Testis (tissue), 2 donors: ENCODE measurements at regions not wholly inside any gene's neighbourhood (a gene's known extent, or its start where the extent isn't known, plus 50 kb on each side); places are given as distances from the start of the nearest gene placed in this dataset.

Experiments
- DNase-seq: peaks from one replicate; pipeline ENCODE4 v3.0.0-alpha.2; 2019
- H3K27ac ChIP-seq, 2 donors: fragments of 200-600 bp; sonication (generic); one replicate each; pipeline ENCODE4 v1.5.1; 2019
- H3K27me3 ChIP-seq: fragments of 200-600 bp; sonication (generic); one replicate; pipeline ENCODE4 v1.5.1; 2019
- H3K36me3 ChIP-seq: fragments of 200-600 bp; sonication (generic); one replicate; pipeline ENCODE4 v1.5.1; 2017; ENCODE audit warnings: low read depth; ENCODE audit errors: missing control alignments
- H3K4me1 ChIP-seq: fragments of 200-600 bp; sonication (generic); one replicate; pipeline ENCODE4 v1.5.1; 2019
- H3K4me3 ChIP-seq, 2 donors: fragments of 200-600 bp; sonication (generic); one replicate each; pipeline ENCODE4 v1.5.1; 2017 to 2019
- H3K9me3 ChIP-seq: fragments of 200-600 bp; sonication (generic); one replicate; pipeline ENCODE4 v1.5.1; 2017
- CTCF ChIP-seq, 3 experiments: fragments of 450-650 bp in 2 of 3; fragments of 200-600 bp in 1 of 3; sonication (generic) in 1 of 3; IDR thresholded peaks; one replicate each; pipeline ENCODE4 v1.5.1; 2016 to 2019; ENCODE audit warnings: antibody characterized with exemption in 3 of 3, mild to moderate bottlenecking in 2 of 3, moderate library complexity in 1 of 3
- POLR2A ChIP-seq: fragments of 450-650 bp; IDR thresholded peaks from one replicate; pipeline ENCODE4 v1.6.1; 2017; ENCODE audit warnings: antibody characterized with exemption, mild to moderate bottlenecking, moderate library complexity
- WGBS, 2 donors: methylation state at CpG; one replicate each; pipeline ENCODE4 v1.1.5; 2018; 5-methylcytosine and 5-hydroxymethylcytosine counted together
- intact Hi-C: fragments of 100-400 bp; cut with DNase I; formaldehyde crosslinking; loops from one replicate; pipeline ENCODE4 v1.15.1; 2023; ENCODE audit warnings: low total_unique reads

GRCh38 chr15:36208868-36209582, 370.4 kb upstream of the CDIN1 start:
- Histone ChIP-seq H3K36me3 (no peaks in the 10 kb centered on the region), H3K4me1 (no peaks in the 10 kb centered on the region), H3K27me3 (no peaks in the 10 kb centered on the region), H3K9me3 (no peaks in the 10 kb centered on the region), H3K27ac (no peak overlapping the region), H3K4me3 (no peak overlapping the region)
- WGBS, 2 donors = 61 to 64% methylated on average over 3 of the region's 3 CpGs
- no peak for DNase-seq
- intact Hi-C loops = no loop called here
- TF ChIP-seq CTCF (IDR thresholded peaks at IDR 0.05) = no peak
- no peak for TF ChIP-seq POLR2A

DNA sequence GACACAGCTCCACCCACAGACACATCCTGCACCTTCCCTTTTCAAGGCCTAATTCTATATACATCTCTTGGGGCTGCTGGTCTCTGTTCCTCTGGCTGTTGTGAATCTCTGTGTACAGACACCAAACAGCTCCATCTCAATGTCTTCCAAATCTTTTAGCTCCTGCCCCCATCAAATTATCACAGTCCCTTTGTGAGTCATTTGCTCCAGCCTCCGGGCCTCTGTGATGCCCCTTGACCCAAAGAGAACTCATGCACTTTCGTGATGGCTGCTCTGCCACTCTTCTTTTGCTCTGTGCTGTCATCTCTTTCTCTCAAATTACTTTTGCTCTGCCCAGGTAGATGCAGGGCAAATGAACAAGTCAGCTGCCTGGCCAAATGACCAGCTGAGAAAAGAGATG, 369.0 kb upstream of the CDIN1 start:
- no peak overlapping the region for H3K27ac ChIP-seq
- no peaks in the 10 kb centered on the region for H3K36me3 ChIP-seq
- no peak for TF ChIP-seq POLR2A
- TF ChIP-seq CTCF (IDR thresholded peaks at IDR 0.05) = no peak
- no peak for DNase-seq
- 50 to 72% methylated on average over 2 of the region's 2 CpGs for WGBS, 2 donors
- H3K9me3 ChIP-seq = no peaks in the 10 kb centered on the region
- H3K4me1 ChIP-seq = no peaks in the 10 kb centered on the region
- intact Hi-C loops = no loop called here
- no peak overlapping the region for H3K4me3 ChIP-seq
- H3K27me3 ChIP-seq = no peaks in the 10 kb centered on the region

DNA sequence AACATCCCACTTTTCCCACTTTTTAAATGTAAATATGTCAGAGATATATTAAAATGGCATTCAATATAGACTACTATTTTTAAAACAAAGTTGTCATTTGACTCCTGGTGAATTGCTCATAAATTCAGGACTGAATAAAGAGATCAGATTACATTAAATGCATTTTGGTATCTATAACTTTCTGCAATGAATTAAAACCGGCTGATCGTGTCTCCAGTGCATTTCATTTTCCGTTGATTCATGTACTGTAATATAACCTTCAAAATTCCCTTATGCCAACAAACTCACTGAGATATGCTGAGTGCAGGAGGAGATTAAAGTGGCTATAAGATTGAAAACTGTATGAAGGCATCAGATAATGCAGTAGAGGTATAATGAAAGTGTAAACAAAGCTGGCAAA, 361.1 kb upstream of the CDIN1 start:
- no peaks in the 10 kb centered on the region for H3K4me1 ChIP-seq
- DNase-seq = no peak
- no peak overlapping the region for H3K27ac ChIP-seq
- no peaks in the 10 kb centered on the region for H3K9me3 ChIP-seq
- intact Hi-C loops = no loop called here
- 77 to 85% methylated on average over 3 of the region's 3 CpGs for WGBS, 2 donors
- H3K4me3 ChIP-seq = no peak overlapping the region
- no peaks in the 10 kb centered on the region for H3K27me3 ChIP-seq
- TF ChIP-seq CTCF (IDR thresholded peaks at IDR 0.05) (no peak), POLR2A (no peak)
- no peaks in the 10 kb centered on the region for H3K36me3 ChIP-seq

DNA sequence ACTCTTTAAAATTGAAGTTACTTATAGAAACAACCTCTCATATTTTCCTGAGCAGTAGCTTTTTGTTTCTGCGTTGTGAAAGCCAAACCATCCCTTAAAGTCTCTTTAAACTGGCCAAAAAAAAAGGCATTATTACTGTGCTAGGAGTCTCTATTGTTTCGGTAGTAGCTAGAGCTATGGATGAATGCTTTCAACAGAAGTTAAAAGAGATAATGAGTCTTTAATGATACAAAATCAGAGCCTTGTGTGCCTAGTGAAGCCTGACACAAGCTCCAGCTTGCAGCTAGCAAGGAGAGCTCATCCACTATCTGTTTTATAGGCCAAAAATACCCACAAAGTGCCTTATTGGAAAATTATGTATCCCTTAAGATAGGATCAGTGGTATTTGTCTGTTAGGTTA, 360.4 kb upstream of the CDIN1 start:
- Histone ChIP-seq H3K4me1 (no peaks in the 10 kb centered on the region), H3K27ac (no peak overlapping the region), H3K9me3 (no peaks in the 10 kb centered on the region), H3K27me3 (no peaks in the 10 kb centered on the region), H3K4me3 (no peak overlapping the region), H3K36me3 (no peaks in the 10 kb centered on the region)
- intact Hi-C loops = no loop called here
- TF ChIP-seq CTCF (IDR thresholded peaks at IDR 0.05) (no peak), POLR2A (no peak)
- no peak for DNase-seq
- 81 to 83% methylated on average over 2 of the region's 2 CpGs for WGBS, 2 donors

DNA sequence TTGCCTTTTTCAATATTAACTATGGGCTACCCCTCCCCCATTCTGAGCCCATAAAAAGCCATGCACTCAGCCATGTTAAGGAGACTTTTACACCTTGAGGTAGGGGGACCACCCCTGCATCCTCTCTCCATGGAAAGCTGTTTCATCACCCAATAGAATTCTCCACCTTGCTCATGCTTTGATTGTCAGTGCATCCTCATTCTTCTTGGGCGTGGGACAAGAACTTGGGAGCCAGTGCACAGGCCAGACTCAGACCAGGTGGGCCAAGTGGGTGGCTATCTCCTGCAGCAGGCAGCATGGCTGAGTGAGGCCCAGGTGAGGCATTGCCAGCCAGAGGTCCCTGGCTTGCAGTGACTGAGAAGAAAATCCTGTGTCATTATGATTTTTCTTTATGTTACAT, 357.4 kb upstream of the CDIN1 start:
- Histone ChIP-seq H3K4me1 (no peaks in the 10 kb centered on the region), H3K27ac (no peak overlapping the region), H3K4me3 (no peak overlapping the region), H3K36me3 (no peaks in the 10 kb centered on the region), H3K27me3 (no peaks in the 10 kb centered on the region), H3K9me3 (no peaks in the 10 kb centered on the region)
- no peak for TF ChIP-seq POLR2A
- TF ChIP-seq CTCF (IDR thresholded peaks at IDR 0.05) = no peak
- 94 to 100% methylated on average over 1 of the region's 1 CpG for WGBS, 2 donors
- intact Hi-C loops = no loop called here
- DNase-seq = no peak
